ENCODE measurements at regions not wholly inside any gene's neighbourhood (a gene's known extent, or its start where the extent isn't known, plus 50 kb on each side); places are given as distances from the start of the nearest gene placed in this dataset.
"Not testable (repeated sequence)": the region's sequence is repeated elsewhere in the genome, so short reads cannot be mapped to it uniquely, and the experiment has no call there.

DNA sequence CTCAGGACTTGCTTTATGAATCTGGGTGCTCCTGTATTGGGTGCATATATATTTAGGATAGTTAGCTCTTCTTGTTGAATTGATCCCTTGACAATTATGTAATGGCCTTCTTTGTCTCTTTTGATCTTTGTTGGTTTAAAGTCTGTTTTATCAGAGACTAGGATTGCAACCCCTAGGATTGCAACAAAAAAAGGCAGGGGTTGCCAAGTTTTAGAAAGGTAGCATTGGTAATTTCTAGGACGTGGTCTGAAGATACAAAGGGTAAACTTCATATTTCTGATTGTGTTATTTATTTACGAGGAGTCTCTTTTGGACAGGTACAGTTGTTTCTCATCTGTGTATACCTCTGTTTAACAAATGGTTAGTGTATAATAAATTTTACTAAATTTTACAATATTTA, 433.7 kb downstream of the BTG1 start:
- DNase-seq = not testable (repeated sequence)

DNA sequence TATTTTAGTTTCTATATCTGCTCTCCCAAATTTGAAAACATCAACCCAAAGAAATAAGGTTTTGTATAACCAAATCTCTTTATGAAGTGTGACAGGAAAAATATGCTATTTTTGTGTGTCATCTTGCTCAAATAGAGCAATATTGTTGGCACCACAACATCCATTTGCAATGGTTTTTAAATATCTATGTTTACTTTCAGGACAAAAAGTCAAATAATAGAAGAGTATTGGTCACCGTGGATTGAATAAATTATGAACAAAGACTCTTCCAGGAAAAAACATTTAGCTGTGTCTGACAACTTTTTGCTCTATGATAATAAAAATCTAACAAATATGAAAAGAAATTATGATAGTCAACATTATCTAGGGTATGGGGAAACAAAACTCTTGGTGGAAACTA, 439.2 kb downstream of the BTG1 start:
- DNase-seq = no peak

DNA sequence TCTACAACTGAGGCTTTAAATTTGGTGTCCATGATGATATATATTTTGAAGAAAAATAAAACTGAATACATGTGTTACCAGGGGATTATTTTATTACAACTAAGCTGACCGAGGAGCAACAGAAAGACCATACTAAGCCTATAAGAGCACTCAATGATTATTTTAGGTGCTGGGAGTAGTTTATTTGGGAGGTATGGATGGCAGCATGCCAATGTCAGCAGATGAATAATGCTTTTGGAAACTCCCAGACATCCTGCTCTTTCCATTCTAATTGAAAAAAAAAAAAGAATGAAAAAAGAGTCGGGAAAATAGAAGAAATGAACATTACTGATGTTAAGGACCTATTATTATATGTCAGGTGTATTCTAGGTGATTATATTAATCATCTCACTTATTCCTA, 441.2 kb downstream of the BTG1 start:
- DNase-seq = no peak

- DNase-seq = no peak
Measured at GRCh38 chr12:91703491-91704283, 442.0 kb downstream of the BTG1 start.

GRCh38 chr12:91702843-91703425, 442.7 kb downstream of the BTG1 start:
- no peak for DNase-seq

DNA sequence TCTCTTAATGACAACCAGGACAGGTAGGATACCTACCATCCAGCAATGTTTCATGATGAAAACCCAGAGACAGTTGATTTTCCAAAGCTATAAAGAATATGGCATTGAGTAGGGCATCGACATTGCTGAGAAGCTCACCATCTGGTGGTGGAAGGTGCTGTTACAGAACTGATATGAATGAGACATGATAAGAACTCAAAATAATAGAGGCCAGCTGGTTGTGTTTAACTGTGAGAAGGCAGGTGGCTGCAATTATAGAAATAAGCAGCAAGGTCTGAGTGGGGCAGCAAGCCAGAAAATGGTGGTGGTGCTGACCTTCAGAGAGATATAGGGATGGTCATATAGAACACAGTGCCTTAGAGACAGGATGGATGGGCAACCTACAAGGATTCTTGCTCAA, 449.7 kb downstream of the BTG1 start:
- DNase-seq = no peak

DNA sequence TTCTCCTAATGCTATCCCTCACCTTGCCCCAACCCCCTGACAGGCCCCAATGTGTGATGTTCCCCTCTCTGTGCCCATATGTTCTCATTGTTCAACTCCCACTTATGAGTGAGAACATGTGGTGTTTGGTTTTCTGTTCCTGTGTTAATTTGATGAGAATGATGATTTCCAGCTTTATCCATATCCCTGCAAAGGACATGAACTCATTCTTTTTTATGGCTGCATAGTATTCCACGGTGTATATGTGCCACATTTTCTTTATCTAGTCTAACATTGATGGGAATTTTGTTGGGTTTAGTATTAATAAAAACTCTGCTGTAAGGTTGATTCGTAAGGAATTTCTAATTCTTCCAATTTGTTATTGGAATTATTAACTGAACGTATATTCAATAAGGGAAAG, 450.2 kb downstream of the BTG1 start:
- DNase-seq = not testable (repeated sequence)

DNA sequence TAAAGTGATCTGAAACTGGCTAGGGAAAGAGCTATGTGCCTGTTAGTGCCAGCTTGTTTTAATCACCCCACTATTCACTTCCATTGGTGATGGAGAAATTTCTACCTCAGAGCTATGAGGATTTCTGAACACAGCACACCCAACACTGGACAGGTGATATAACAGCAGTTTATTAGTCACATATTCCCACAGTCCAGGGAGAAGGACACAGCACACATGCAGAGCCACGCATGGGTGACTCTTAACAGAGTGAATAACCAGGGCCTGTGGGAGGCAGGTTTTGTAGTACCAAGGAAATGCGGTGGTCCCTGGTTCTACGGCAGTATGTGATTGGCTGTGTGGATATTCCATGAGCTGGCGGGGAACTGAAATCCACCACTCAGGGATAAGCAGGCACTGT, 455.1 kb downstream of the BTG1 start:
- no peak for DNase-seq

- peak in 1 of 2 experiments; percentile 12 for DNase-seq
Measured at GRCh38 chr12:91687052-91688017, 458.3 kb downstream of the BTG1 start.

- DNase-seq = no peak
Measured at GRCh38 chr12:91685917-91686316, 459.7 kb downstream of the BTG1 start.

DNA sequence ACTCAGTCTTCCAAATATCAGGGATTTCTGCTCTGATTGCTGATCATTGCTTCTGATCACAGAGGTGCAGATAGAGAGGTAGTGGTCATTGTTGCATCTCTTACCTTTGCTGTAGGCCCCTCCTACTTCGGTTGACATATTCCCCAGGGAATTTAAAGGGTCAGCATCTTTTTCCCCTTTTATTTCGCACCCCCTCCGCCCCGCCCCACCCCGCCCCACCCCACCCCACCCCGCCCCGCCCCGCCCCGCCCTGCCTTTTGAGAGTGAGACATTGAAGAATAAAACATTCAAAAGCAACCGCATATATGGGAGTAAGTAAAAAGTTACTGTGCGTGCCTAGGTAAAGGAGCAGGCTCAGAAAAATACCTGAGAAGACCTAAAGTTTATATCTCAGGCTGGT, 463.9 kb downstream of the BTG1 start:
- no peak for DNase-seq

- DNase-seq = no peak
Measured at GRCh38 chr12:91680864-91681263, 464.8 kb downstream of the BTG1 start.

- DNase-seq = no peak
Measured at GRCh38 chr12:91677556-91677955, 468.1 kb downstream of the BTG1 start.

DNA sequence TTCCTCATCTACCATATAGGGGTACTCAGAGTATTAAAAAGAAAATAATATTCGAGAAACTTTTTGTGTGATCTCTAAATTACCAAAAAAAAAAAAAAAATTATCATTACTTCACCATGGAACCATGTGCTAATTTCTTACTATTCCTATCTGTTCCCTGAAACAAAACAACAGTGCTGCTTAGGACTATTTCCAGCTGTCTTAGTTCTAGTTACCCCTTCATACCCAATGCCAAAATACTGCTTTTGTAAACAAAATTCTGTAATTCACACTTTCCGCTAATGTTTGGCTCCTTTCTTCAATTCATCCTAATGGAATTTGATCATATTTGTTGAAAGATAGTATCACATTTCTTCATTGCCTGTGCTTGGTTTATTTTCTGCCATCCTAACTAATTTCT, 470.2 kb downstream of the BTG1 start:
- no peak for DNase-seq

DNA sequence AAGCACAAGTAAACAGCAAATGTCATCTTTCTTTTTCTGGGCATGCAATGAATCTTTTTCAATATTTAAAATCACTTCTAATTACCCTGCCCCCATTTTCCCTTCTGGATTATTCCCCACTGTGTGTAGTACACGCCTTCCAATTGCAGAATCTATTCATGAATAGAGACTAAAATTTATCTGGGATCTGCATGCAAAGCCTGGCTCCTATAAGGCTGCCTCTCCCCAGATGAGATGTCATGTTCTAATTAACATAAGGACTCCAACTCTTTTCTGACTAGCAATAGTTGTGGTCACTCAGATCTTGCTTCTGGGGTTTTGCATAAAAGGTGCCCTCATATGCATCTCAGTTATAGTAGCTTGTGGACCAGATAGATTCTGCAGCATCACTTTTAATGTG, 473.5 kb downstream of the BTG1 start:
- DNase-seq = no peak

GRCh38 chr12:91667694-91668093, 478.0 kb downstream of the BTG1 start:
- DNase-seq = no peak

DNA sequence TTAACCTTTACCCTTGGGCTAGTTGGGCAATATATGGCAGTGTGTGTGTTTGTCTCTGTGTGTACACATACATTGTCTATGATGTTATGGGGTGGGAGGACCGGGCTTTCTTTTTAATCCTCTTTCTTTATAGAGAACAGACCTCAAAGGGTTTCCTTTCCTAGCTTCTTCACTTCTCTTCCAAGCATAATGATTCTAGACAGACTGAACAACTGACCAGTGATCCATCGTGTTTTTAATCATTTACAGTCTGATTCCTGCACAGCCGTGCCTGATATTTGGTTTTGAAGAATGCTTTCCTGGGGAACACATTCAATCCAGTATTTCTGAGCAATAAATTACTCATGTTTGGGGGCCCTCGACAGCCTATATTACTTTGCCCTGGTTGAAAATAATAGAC, 481.1 kb upstream of the DCN start:
- DNase-seq = no peak

- DNase-seq = no peak
Measured at GRCh38 chr12:91663310-91663709, 480.7 kb upstream of the DCN start.

- DNase-seq = no peak
Measured at GRCh38 chr12:91662021-91662420, 479.4 kb upstream of the DCN start.

- DNase-seq = no peak
Measured at GRCh38 chr12:91657032-91657431, 474.4 kb upstream of the DCN start.

DNA sequence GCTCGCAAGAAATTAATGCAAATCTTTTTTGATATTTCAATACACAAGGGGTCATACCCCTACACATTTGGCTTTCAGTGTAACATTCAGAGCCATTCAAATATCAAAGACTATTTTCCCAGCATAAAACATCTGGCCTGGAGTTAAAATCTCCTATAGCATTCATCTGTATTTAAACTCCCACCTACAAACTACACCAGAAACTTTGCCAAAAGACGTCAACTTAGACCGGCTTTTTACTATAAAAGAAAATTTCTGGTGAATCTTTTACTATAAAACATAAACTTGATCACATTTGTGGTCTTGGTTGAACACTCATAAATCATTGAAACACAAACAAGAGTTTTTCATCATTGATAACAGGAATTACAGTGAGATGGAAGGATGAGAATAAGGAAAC, 473.3 kb upstream of the DCN start:
- DNase-seq = no peak

DNA sequence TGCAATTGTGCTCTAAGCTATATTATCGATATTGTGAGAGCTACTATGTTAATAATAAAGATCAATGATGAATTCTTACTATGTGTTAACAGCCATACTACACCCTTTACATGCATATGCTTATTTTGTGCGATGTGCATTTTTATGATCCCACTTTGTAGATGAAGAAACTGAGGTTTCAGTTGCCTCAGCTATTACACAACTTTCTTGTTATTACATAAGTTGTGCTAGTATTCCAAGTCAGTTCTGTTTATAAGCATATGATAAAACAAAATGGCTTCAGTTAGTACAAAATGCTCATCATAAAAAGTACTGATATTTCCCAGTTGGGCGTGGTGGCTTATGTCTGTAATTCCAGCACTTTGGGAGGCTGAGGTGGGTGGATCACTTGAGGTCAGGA, 471.5 kb upstream of the DCN start:
- no peak for DNase-seq

GRCh38 chr12:91651728-91652127, 469.1 kb upstream of the DCN start:
- no peak for DNase-seq

DNA sequence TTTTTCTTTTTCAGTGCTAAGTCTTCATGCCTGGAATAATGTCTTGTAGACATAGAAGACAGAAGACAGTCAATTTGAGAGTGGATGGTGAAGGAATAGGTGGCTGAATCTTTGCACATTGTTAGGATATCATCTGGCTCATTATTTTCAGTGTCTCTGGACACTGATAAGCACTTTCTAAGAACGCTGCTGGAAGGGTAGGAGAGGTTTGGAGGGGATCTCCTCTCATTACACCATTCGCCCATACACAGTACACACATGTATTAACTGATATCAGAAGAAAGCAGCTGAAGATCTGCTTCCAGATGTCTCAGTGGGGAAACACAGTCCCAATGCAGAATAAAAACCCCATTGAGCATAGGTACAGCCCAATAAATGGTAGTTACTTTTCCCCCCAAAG, 461.1 kb upstream of the DCN start:
- no peak for DNase-seq
